GM23338 (cell line): ENCODE measurements at regions not wholly inside any gene's neighbourhood (a gene's known extent, or its start where the extent isn't known, plus 50 kb on each side); places are given as distances from the start of the nearest gene placed in this dataset.

Experiments used
- ATAC-seq: fragments of 200-7000 bp; cut with Tn5 transposase; 3 replicates; pipeline ENCODE4 v1.9.1; 2020
- DNase-seq: peaks from one replicate; pipeline ENCODE4 v3.0.0-alpha.2; 2015; ENCODE audit warnings: low spot score
- H2AFZ ChIP-seq: fragments of 200-600 bp; sonication (generic); 2 replicates; pipeline ENCODE4 v1.8.0; 2016; ENCODE audit warnings: antibody characterized with exemption, mild to moderate bottlenecking, moderate library complexity
- H3F3A ChIP-seq: fragments of 200-600 bp; sonication (generic); replicated peaks from 2 replicates; pipeline ENCODE4 v1.8.0; 2017; ENCODE audit warnings: antibody characterized with exemption, mixed run types, low read depth
- H3K27ac ChIP-seq: fragments of 200-600 bp; sonication (generic); 2 replicates; pipeline ENCODE4 v1.6.1; 2016; ENCODE audit warnings: low read depth
- H3K27me3 ChIP-seq: fragments of 200-600 bp; sonication (generic); 2 replicates; pipeline ENCODE4 v1.8.0; 2016; ENCODE audit warnings: mild to moderate bottlenecking, mixed run types, moderate library complexity; ENCODE audit not compliant: insufficient read depth
- H3K36me3 ChIP-seq: fragments of 200-600 bp; sonication (generic); 2 replicates; pipeline ENCODE4 v1.8.0; 2016; ENCODE audit warnings: mild to moderate bottlenecking; ENCODE audit not compliant: insufficient read depth
- H3K4me1 ChIP-seq: fragments of 200-600 bp; sonication (generic); 2 replicates; pipeline ENCODE4 v1.8.0; 2016; ENCODE audit warnings: mild to moderate bottlenecking, moderate library complexity; ENCODE audit not compliant: insufficient read depth
- H3K4me2 ChIP-seq: fragments of 200-600 bp; sonication (generic); 2 replicates; pipeline ENCODE4 v1.7.1; 2017; ENCODE audit warnings: mixed run types
- H3K4me3 ChIP-seq: fragments of 200-600 bp; sonication (generic); 2 replicates; pipeline ENCODE4 v1.6.1; 2016; ENCODE audit warnings: mixed run types
- H3K79me2 ChIP-seq: fragments of 200-600 bp; sonication (generic); replicated peaks from 2 replicates; pipeline ENCODE4 v1.8.0; 2017; ENCODE audit warnings: mild to moderate bottlenecking; ENCODE audit not compliant: insufficient read depth
- H3K9me2 ChIP-seq: fragments of 200-600 bp; sonication (generic); 2 replicates; pipeline ENCODE4 v1.8.0; 2017; ENCODE audit not compliant: insufficient read depth
- H4K20me1 ChIP-seq: fragments of 200-600 bp; sonication (generic); replicated peaks from 2 replicates; pipeline ENCODE4 v1.8.0; 2017; ENCODE audit warnings: mild to moderate bottlenecking; ENCODE audit not compliant: insufficient read depth
- H3K27ac Mint-ChIP-seq: 2 replicates; pipeline ENCODE4 v1.8.0; 2020; ENCODE audit warnings: inconsistent platforms, mild to moderate bottlenecking, moderate library complexity, mixed read lengths
- H3K27me3 Mint-ChIP-seq: 3 replicates; pipeline ENCODE4 v1.8.0; 2022; ENCODE audit warnings: low read depth, mild to moderate bottlenecking, moderate library complexity, mixed read lengths, inconsistent platforms; ENCODE audit not compliant: insufficient read depth, poor library complexity
- H3K36me3 Mint-ChIP-seq: 3 replicates; pipeline ENCODE4 v1.8.0; 2021; ENCODE audit warnings: low read depth, mild to moderate bottlenecking, inconsistent platforms, moderate library complexity, mixed read lengths
- H3K4me1 Mint-ChIP-seq: 3 replicates; pipeline ENCODE4 v1.8.0; 2020; ENCODE audit warnings: mild to moderate bottlenecking, inconsistent platforms, mixed read lengths
- H3K4me3 Mint-ChIP-seq: 3 replicates; pipeline ENCODE4 v1.8.0; 2021; ENCODE audit warnings: moderate library complexity, mild to moderate bottlenecking, inconsistent platforms, mixed read lengths
- H3K9me3 Mint-ChIP-seq: 3 replicates; pipeline ENCODE4 v1.8.0; 2020; ENCODE audit warnings: moderate library complexity, mild to moderate bottlenecking, inconsistent platforms, mixed read lengths
- CREB1 ChIP-seq: fragments of 250-450 bp; sonication (Bioruptor Pico); IDR thresholded peaks from 2 replicates; pipeline ENCODE4 v1.5.0; 2020; ENCODE audit warnings: low read depth, mild to moderate bottlenecking, moderate library complexity
- EZH2 ChIP-seq: fragments of 200-600 bp; sonication (generic); IDR thresholded peaks from one replicate; pipeline ENCODE4 v1.8.0; 2017; ENCODE audit warnings: antibody characterized with exemption, mild to moderate bottlenecking, low read depth; ENCODE audit not compliant: unreplicated experiment
- EZH2phosphoT487 ChIP-seq: fragments of 200-600 bp; sonication (generic); IDR thresholded peaks from one replicate; pipeline ENCODE4 v1.8.1; 2018; ENCODE audit warnings: antibody characterized with exemption; ENCODE audit not compliant: unreplicated experiment
- JUNB ChIP-seq: IDR thresholded peaks from one replicate; pipeline ENCODE4 v1.6.1; 2016; ENCODE audit warnings: antibody characterized with exemption; ENCODE audit not compliant: unreplicated experiment
- NANOG ChIP-seq: IDR thresholded peaks from 2 replicates; pipeline ENCODE4 v1.6.1; 2016; ENCODE audit warnings: antibody characterized with exemption, borderline replicate concordance
- POLR2AphosphoS5 ChIP-seq: IDR thresholded peaks from 2 replicates; pipeline ENCODE4 v1.6.1; 2016; ENCODE audit warnings: antibody characterized with exemption, low read depth
- STAT1 ChIP-seq: IDR thresholded peaks from one replicate; pipeline ENCODE4 v1.6.1; 2016; ENCODE audit warnings: antibody characterized with exemption; ENCODE audit not compliant: unreplicated experiment
- ZNF114 ChIP-seq: fragments of 250-450 bp; sonication (Bioruptor Pico); IDR thresholded peaks from 2 replicates; pipeline ENCODE4 v1.5.0; 2020; ENCODE audit warnings: mild to moderate bottlenecking, moderate library complexity
- ZNF331 ChIP-seq: fragments of 250-450 bp; sonication (Bioruptor Pico); IDR thresholded peaks from 2 replicates; pipeline ENCODE4 v1.5.0; 2020; ENCODE audit warnings: low read depth, mild to moderate bottlenecking, moderate library complexity
- ZNF462 ChIP-seq: fragments of 250-450 bp; sonication (Bioruptor Pico); IDR thresholded peaks from 2 replicates; pipeline ENCODE4 v1.5.0; 2020; ENCODE audit warnings: mild to moderate bottlenecking, moderate library complexity
- TF ChIP-seq, protein P1 (sequence below), 2 experiments: fragments of 200-600 bp in 1 of 2; sonication (generic) in 1 of 2; conservative IDR thresholded peaks; 2 replicates each; pipeline versions ENCODE4 v1.5.1 to v1.6.1; 2016 to 2017; ENCODE audit warnings: antibody characterized with exemption in 2 of 2, low read depth in 2 of 2, mild to moderate bottlenecking in 2 of 2, moderate library complexity in 1 of 2
- TF ChIP-seq, protein P2 (sequence below): IDR thresholded peaks from 2 replicates; pipeline ENCODE4 v1.6.1; 2016; ENCODE audit warnings: antibody characterized with exemption
- TF ChIP-seq, protein P3 (sequence below): IDR thresholded peaks from one replicate; pipeline ENCODE4 v1.6.1; 2018; ENCODE audit warnings: antibody characterized with exemption; ENCODE audit not compliant: unreplicated experiment

DNA sequence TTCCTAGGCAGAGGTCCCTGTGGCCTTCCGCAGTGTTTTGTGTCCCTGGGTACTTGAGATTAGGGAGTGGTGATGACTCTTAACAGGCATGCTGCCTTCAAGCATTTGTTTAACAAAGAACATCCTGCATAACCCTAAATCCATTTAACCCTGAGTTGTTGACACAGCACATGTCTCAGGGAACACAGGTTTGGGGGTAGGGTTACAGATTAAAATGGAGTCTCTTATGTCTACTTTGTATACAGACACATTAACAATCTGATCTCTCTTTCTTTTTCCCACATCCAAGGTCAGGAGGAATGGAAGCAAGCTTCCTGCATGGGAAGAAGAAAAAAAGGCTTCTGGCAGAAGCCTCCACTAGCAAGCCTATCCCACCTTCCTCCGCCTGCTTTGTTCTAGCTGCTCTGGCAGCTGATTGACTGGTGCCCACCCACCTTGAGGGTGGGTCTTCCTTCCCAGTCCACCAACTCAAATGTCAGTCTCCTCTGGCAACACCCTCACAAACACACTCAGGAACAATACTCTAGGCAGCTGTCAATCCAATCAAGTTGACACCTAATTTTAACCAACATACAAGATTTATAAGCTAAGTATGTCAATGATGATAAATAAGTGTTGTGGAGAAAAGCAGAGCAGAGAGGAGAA is 176.5 kb upstream of the CCZ1B start:
- H3K27ac Mint-ChIP-seq = peak overlapping the region; percentile 68; the same call in 1 of the 2 replicates
- Histone ChIP-seq H3K4me2 (peak overlapping the region; percentile 21; the same call in 1 of the 2 replicates), H3K4me1 (peaks cover 12% of the 10 kb centered on the region; the same call in 1 of the 2 replicates), H3K27me3 (no peaks in the 10 kb centered on the region), H3K27ac (peak overlapping the region; percentile 67), H2AFZ (no peak overlapping the region), H4K20me1 (no peaks in the 10 kb centered on the region), H3K79me2 (no peaks in the 10 kb centered on the region), H3K9me2 (0 out of 2 replicates have a peak, but pooled peaks cover 6% of the 10 kb centered on the region), H3F3A (no peaks in the 10 kb centered on the region), H3K4me3 (no peak overlapping the region; the same call in 1 of the 2 replicates), H3K36me3 (no peaks in the 10 kb centered on the region)
- no peak overlapping the region; the same call in 2 of the 3 replicates for H3K4me3 Mint-ChIP-seq
- peaks cover 23% of the 10 kb centered on the region for H3K4me1 Mint-ChIP-seq
- DNase-seq (peak; percentile 67), ATAC-seq (peak; percentile 69)
- peaks cover 5% of the 10 kb centered on the region for H3K27me3 Mint-ChIP-seq
- TF ChIP-seq NANOG = 0 out of 2 replicates have a peak, but pooled peaks have one; percentile 13
- TF ChIP-seq POLR2AphosphoS5 = no peak
- no peak for TF ChIP-seq EZH2
- TF ChIP-seq STAT1 = no peak
- TF ChIP-seq, protein P1, sequence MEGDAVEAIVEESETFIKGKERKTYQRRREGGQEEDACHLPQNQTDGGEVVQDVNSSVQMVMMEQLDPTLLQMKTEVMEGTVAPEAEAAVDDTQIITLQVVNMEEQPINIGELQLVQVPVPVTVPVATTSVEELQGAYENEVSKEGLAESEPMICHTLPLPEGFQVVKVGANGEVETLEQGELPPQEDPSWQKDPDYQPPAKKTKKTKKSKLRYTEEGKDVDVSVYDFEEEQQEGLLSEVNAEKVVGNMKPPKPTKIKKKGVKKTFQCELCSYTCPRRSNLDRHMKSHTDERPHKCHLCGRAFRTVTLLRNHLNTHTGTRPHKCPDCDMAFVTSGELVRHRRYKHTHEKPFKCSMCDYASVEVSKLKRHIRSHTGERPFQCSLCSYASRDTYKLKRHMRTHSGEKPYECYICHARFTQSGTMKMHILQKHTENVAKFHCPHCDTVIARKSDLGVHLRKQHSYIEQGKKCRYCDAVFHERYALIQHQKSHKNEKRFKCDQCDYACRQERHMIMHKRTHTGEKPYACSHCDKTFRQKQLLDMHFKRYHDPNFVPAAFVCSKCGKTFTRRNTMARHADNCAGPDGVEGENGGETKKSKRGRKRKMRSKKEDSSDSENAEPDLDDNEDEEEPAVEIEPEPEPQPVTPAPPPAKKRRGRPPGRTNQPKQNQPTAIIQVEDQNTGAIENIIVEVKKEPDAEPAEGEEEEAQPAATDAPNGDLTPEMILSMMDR (conservative IDR thresholded peaks at IDR 0.05; ENCODE audit: low read depth in 2 of 2) = no peak
- no peak for TF ChIP-seq ZNF331 (CRISPR knock-in tag)
- TF ChIP-seq ZNF462 (CRISPR knock-in tag) = no peak
- TF ChIP-seq EZH2phosphoT487 = no peak
- TF ChIP-seq JUNB = no peak
- TF ChIP-seq, protein P2, sequence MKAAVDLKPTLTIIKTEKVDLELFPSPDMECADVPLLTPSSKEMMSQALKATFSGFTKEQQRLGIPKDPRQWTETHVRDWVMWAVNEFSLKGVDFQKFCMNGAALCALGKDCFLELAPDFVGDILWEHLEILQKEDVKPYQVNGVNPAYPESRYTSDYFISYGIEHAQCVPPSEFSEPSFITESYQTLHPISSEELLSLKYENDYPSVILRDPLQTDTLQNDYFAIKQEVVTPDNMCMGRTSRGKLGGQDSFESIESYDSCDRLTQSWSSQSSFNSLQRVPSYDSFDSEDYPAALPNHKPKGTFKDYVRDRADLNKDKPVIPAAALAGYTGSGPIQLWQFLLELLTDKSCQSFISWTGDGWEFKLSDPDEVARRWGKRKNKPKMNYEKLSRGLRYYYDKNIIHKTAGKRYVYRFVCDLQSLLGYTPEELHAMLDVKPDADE = no peak
- TF ChIP-seq CREB1 (CRISPR knock-in tag) = peak; percentile 6; the same call in 1 of the 2 replicates
- TF ChIP-seq, protein P3, sequence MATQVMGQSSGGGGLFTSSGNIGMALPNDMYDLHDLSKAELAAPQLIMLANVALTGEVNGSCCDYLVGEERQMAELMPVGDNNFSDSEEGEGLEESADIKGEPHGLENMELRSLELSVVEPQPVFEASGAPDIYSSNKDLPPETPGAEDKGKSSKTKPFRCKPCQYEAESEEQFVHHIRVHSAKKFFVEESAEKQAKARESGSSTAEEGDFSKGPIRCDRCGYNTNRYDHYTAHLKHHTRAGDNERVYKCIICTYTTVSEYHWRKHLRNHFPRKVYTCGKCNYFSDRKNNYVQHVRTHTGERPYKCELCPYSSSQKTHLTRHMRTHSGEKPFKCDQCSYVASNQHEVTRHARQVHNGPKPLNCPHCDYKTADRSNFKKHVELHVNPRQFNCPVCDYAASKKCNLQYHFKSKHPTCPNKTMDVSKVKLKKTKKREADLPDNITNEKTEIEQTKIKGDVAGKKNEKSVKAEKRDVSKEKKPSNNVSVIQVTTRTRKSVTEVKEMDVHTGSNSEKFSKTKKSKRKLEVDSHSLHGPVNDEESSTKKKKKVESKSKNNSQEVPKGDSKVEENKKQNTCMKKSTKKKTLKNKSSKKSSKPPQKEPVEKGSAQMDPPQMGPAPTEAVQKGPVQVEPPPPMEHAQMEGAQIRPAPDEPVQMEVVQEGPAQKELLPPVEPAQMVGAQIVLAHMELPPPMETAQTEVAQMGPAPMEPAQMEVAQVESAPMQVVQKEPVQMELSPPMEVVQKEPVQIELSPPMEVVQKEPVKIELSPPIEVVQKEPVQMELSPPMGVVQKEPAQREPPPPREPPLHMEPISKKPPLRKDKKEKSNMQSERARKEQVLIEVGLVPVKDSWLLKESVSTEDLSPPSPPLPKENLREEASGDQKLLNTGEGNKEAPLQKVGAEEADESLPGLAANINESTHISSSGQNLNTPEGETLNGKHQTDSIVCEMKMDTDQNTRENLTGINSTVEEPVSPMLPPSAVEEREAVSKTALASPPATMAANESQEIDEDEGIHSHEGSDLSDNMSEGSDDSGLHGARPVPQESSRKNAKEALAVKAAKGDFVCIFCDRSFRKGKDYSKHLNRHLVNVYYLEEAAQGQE = no peak
- TF ChIP-seq ZNF114 (CRISPR knock-in tag) = no peak
- H3K9me3 Mint-ChIP-seq = peaks cover 23% of the 10 kb centered on the region
- peaks cover 16% of the 10 kb centered on the region for H3K36me3 Mint-ChIP-seq
